RCC 7860 (cell line): ENCODE measurements at regions not wholly inside any gene's neighbourhood (a gene's known extent, or its start where the extent isn't known, plus 50 kb on each side); places are given as distances from the start of the nearest gene placed in this dataset.

Experiments used
- DNase-seq: peaks from one replicate; pipeline ENCODE4 v3.0.0-alpha.2; 2015; ENCODE audit warnings: low spot score
- FAIRE-seq: peaks from 2 replicates; lab custom pipeline; 2012; peaks lifted over from hg19 to GRCh38; lab: Jason Lieb, UNC

DNA sequence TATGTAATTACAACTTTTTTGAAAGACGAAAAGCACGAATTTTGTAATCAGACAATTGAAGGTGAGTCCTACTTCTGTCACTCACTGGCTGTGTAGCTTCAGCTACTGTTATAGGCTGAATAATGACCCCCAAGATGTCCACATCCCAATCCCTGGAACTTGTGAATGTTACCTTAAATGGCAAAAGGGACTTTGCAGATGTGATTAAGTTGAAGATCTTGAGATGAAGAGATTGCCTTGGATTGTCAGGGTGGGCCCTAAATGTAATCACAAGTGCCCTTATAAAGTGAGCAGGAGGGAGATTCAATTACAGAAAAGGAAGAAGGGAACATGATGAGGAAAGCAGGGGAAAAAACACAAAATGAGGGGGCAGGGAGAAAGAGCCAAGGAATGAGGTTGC lies 326.2 kb upstream of the MSX2 start:
- FAIRE-seq (no peak), DNase-seq (no peak)

DNA sequence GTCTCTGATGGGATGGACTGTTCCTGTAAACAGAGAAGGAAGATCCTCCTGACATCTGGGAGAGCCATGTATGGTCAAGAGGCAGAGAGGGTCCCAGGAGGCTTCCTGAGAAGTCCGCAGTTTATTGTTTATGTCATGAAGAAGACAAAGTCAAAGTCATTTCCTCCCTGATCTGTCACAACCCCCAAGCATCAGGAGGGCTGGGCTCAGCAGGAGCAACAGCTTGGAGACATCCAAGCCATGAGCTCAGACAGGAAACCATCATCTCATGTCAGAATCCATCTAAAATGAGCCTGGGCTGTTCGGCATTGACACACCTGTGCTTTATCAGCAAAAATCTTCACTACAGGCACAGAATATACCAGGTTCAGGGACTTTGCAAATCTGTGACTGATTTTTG lies 325.0 kb upstream of the MSX2 start:
- DNase-seq (no peak), FAIRE-seq (no peak)

DNA sequence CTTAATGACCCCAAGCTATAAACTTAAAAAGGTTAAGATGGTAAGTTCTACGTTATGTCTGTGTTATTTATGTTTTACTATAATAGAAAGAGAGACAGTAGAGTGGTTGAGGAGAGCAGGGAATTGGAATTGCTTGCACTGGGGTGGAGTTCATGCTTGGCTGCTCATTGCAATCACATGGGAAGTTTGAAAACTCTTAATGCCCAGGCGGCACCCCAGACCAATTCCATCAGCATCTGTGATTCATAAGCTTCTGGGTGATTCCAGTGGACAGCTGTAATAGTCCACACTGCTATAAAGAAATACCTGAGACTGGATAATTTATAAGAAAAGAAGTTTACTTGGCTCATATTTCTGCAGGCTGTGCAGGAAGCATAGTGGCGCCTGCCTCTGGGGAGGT lies 323.9 kb upstream of the MSX2 start:
- peak; percentile 35 for DNase-seq
- peak; percentile 90 for FAIRE-seq

DNA sequence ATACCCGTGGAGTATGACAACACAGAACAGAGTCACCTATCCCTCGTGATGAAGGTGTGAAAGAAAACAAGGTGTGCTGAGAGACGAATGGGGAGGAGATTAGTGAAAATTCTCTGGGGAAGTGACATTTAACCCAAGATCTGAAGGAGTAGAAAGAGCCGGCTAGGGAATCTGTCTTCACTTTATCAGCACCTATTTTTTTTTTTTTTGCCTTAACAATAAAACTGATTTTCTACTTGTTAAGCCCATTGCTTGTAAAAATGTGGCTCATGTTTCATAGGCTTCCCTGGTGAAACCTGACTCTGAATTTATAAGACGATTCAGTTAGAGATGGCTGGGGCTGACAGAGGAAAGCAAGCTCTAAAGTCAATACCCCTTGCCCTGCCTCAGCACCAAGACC lies 322.6 kb upstream of the MSX2 start:
- no peak for DNase-seq
- FAIRE-seq: no peak

DNA sequence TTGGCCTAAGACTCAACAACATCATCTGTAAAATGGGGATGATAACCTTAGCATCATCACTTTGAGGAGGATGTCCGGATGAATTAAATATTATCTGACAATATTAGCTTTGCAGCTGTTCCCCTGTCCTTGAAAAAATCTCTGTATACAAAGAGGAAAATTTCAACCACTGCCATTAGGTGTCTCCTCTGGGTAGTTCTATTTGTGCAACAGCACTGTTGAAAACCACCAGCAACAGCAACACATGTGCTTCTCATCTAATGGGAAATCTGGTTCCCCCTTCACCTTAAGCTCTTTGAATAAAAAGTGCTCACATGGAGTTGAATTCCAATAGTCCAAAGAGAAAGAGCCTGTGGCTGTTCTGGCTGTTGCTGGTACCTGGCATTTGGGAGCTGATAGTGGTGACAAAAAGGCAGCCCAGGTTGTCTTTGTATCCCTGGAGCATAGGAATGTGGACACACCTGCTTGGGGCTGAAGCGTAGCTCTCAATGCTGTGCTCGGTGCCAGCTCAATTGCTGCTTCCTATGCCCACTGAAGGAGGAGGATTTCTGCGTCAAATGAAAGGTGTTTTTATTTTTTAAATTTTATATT lies 322.1 kb upstream of the MSX2 start:
- no peak for FAIRE-seq
- DNase-seq: no peak

DNA sequence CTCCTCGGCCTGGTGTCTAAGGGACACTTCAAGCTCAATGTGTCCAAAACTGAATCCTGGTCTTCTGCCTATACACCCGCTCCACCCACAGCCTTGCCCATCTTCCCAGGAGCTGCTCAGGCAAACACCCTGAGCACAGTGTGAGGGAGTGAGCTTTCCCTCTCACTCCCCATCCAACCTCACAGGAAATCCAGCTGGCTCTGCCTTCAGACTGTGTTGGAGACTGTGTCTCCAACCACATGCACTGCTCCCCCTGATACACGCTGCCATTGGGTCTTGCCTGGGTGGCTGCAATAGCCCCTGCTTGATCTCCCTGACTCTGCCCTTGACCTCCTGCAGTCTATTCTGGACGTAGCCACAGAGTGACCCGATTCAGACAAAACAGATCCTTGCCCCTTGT lies 319.5 kb upstream of the MSX2 start:
- DNase-seq: no peak
- no peak for FAIRE-seq

DNA sequence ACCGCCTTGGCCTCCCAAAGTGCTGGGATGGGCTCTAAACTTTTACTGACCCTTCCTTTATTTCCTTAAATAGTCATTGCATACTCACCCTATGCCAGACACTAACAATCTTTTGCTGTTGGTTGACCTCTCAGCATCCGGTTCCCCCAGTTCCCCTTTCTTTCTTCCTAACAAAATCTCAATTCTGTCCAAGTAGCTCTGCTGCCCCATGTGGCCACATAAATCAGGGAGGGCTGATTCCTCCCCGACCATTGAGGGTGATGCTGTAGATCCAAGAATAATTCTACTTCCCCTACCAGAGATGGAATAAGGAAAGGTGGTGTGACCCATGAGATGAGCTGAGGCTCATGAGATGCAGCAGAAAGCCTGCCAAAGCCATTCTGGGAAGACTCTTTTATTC lies 315.3 kb upstream of the MSX2 start:
- FAIRE-seq: no peak
- DNase-seq: no peak

DNA sequence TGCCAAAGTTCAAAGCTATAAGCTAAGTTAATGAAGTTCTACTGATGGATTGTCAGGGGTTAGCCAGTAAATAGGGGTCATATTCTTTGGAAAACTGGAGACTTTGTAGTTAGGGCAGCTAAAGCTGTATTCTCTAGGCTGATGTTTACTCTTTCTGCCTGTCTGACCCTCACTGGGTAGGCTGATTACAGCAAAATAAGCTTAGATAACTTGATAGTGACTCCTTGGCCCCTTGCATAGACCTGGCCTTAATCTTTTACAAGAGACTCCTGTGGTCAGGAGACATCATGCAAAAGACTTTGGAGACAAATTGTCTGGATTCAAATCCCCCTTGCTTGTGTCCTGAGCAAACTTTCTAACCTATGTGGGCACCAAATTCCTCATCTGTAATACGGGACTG lies 314.4 kb upstream of the MSX2 start:
- DNase-seq (peak; percentile 32), FAIRE-seq (no peak)

DNA sequence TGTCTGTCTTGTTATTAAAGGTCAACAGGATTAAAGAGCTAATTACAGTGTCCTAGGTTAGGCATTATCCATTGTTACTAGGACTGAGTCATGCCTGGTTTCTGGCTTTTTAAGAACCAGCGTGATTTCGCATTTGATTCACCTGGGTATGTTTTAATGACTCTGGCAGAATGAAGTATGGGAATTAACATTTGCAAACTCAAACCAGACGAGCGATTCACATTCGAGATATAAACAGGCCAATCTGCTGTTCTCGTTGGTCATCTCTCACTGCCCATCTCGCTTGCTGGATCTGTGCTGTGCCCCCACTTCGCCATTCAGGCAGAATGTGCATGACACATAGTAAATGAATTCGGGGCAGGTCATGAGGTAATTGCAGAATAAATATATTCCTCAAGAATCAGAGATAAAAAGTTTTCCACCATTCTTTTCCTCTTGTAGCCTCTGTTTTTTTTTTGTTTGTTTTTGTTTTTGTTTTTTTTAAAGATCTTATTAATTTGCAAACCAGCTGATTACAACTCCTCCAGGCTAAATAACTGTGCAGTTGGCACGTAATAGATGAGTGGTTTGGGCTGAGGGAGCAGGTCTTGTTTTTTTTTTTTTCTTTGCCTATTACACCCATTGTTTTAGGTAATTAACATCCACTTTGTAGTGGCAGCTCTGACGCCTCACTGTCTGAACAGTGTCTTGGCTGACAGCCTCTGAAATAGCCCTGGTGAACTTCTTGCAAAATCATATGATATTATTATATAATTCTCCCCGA lies 313.5 kb upstream of the MSX2 start:
- DNase-seq (peak; percentile 88), FAIRE-seq (peak; percentile 97)

DNA sequence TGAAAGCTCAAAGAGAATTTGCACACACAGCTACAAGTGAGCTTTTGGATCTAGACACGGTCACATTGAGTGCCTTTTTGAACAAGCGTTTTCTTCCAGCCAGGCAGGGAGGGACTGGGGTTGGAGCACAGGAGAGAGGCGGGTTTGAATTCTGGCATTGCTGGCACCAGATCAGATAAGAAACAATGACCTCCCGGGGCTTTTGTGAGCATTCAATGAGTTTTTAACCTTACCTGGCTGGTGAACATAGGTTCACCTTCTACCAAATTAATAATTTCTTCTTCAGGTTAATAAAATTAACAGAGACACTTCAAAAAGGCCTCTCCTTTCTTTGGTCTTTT lies 312.9 kb upstream of the MSX2 start:
- peak; percentile 39 for DNase-seq
- FAIRE-seq: no peak

DNA sequence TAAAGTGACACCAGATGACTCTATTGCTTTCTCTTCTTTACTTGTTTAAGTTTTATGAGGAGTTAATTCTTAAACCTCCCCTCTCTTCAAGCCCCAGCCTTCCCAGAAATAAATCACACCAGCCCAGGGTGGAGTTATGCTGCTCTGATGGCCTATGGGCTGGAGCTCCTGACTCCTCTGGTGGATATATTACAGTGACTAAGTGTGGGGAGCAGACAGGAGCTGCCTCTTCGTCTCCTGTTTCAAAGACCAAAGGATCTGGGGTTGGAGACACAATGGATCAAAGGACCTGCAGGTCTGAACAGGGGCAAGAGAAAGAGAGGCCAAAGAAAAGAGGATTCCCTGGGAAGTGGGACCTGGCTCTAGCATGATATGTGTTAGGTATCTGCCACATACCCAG lies 312.0 kb upstream of the MSX2 start:
- peak; percentile 91 for FAIRE-seq
- peak; percentile 81 for DNase-seq

DNA sequence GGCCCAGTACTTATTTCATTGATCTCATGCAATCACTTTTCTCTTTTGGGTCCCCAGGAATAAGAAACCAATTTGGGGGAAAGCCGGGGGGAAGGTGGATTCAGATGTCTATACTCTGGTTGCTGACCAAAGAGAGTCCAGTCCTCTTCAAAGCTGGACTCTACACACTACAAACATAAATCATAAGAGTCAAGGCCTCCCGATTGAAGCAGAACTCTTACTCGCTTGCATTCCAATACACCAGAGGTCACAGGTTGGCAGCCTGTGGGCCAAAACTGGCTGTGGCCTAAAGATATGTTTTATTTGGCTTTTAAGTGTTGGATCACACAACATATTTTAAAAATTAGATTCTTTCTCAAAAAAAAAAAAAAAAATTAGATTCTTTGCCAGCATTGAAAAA lies 311.4 kb upstream of the MSX2 start:
- FAIRE-seq: peak; percentile 38

DNA sequence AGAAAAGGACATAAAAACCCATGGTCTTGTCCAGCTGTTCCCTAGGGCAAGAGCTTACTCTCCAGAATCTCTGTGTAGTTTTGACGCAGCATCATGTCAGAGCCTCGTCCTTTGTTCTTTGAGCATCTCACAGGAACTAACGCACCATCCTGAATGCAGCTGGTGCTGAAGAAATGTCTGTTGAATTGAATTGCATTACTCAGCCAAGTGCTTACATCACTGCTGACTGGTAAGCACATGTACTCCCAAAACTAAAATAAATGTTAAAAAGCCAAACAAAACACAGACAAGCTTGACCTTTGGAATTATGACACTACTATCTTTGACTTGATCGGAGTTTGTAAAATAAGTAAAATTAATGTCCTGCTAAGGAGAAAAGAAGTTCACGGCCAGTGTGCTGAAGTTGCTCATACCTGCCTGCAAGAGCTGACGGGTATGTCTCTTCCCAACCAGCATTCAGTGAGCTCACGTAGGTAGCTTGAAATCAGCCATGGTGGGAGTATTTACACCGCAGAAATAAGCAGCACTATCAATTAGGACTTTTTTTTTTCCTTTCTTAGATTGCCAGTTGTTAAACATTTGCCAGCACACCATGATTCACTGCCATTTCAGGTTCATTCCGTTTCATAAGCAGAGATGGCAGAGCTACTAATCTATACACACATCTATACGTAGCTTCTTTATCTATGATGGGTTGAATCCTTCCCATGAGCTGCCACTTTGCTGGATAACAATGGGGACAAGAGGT lies 310.6 kb upstream of the MSX2 start:
- DNase-seq (peak; percentile 67), FAIRE-seq (peak; percentile 89)

More for the DNA sequence above, 311.4 kb upstream of the MSX2 start:
- peak; percentile 57 for DNase-seq

DNA sequence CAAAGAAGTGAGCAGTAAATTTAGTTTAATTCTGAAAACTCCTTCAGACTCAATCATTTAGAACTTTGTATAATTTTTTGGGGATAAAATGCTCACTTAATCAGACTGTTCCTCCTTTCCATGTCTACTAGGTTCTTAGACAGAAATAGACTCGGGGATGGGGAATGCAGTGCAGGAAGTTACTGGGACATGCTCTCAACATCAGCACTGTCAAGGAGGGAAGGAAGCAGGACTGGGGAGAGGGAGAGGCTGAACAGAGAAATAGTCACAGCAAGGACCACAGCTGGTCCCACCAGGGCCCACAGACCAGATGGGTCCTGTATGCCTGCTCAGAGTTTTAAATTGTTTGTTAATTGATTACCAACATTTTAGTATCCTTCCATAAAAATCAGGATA lies 310.1 kb upstream of the MSX2 start:
- FAIRE-seq: no peak
- DNase-seq: no peak

DNA sequence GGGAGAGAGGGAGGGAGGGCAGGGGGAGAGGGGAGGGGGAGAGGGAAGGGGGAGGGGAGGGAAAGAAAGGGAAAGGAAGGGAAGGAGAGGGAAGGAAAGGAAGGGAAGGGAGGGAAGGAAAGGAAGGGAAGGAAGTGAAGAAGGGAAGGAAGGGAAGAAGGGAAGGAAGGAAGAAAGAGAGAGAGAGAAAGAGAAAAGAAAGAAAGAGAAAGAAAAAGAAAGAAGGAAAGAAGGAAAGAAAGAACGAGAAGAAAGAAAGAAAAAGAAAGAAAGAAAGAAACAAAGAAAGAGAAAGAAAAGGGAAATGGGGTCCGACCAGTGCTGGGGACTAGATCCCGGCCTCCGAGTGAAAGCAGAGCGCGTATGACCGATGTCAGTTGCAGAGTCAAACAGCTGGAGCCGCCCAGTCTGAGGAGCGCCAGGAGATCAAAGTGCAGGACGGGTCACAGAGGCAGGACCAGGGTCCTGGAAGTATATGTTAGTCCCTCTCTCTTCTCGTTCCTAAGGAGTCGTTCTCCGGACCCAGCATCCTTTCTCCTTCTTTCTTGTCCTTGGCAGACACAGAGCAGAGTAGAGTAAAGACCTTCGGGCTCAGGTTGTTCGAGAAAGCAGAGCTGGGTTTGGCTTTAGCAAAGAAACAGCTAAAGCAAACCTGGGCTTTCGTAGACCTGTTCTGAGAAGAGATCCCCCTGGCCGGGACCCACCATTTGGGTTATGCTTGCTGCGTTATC lies 305.4 kb upstream of the MSX2 start:
- no peak for DNase-seq

DNA sequence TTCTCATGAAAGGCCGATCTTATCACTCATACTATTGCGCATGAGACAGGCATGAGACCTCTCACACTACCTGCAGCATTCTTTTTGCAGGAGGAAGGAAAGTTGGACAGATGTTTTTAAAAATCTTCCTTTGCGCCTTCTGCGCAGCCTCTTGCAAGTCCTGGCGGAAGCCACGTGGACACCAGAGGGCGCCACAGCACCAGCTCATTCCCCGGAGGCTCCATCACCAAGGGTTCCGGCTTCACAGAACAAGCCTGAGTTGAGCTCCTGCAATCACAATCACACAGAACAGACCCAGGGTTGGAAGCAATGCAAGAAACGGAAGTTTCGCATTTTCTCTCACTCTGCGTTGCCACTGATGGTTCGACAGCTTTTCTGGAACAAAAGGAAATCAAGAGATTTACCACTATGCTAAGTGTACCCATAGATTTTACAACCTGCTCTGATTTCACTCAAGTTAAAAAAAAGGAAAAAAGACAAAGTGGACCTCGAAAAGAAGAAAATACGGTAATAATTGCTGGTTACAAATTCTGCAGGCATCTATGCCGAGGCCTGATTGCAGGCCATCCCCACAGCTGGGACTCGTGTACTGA lies 304.7 kb upstream of the MSX2 start:
- DNase-seq: peak; percentile 48

More for the DNA sequence above, 305.4 kb upstream of the MSX2 start:
- FAIRE-seq: no peak

DNA sequence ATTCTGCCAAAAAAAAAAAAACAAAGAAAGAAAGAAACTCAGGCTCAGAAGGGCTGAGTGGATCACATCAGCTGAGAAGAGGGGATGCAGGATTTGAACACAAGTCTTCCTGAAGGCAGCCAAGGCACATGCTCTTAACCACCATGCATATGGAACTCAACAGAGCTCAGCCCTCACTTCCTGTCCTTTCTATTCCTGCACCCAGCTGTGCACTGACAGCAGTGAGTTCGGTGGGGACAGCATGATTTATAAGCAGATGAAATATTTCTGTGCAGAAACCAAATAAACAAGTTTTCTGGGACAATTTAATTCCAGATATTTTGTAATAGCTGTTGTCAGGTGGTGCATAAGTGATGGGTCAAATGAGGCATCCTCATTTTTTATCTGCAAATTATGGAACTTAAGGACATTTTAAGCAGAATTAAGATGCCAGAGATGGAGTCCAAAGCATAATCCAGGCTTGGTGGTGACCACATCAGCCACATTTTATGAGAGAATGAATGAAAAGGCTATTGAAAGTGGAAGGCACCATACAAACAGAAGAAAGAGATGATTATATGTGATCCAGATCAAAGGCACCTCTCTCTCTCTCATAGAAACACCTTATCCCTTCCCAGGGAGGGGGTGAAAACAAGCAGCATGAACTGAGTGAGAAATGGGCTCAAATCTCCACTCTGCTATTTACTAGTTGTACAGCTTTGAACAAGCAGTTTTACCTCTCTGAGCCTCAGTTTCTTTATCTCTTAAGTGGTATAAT lies 303.6 kb upstream of the MSX2 start:
- FAIRE-seq (no peak), DNase-seq (no peak)

More for the DNA sequence above, 304.7 kb upstream of the MSX2 start:
- FAIRE-seq: no peak

DNA sequence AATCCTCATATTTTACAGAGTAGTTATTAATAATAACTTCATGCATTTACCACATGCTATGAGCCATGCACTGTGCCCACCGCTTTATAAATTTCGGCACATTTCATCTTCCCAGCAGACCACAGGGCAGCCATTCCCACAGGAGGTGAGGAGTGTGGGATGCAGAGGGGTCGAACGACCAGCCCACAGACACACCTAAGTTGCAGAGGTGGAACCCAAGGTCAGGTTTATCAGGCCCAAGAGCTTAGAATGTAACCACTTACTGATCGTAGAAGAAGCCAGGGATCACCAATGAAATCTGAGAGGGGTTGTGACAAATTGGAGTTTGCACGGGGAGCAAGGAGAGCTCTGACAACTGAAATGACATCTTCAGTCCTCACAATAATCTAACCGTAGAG lies 303.0 kb upstream of the MSX2 start:
- DNase-seq (no peak), FAIRE-seq (no peak)

DNA sequence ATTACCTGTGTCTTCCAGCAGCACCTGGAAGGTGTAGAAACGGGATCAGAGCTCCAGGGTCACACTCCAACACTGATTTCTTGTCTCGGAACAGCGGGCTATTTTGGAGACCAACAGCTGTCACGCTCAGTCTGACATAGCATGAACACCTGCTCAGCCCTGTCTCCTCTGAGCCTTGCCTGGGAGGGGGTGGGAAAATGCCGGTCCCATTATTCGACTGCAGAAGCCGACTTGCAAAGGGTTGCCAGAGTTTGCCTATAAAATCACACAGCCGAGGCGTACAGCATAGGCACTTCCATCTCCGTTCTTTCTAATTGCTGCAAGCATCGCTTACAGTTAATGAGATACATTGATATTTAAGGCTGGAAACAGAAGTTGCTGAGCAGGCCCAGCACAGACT lies 300.8 kb upstream of the MSX2 start:
- FAIRE-seq (no peak), DNase-seq (no peak)
